Neural cell (in vitro differentiated cells): ENCODE measurements at regions not wholly inside any gene's neighbourhood (a gene's known extent, or its start where the extent isn't known, plus 50 kb on each side); places are given as distances from the start of the nearest gene placed in this dataset.

Source experiments
- H2AFZ ChIP-seq: fragments of 200-600, 300-800 bp; sonication (generic), shearing (Covaris generic); 2 replicates; pipeline ENCODE4 v1.6.0; 2014; ENCODE audit warnings: low read depth, mild to moderate bottlenecking, antibody characterized with exemption, low read length, moderate library complexity
- H3F3A ChIP-seq: fragments of 200-600 bp; shearing (Covaris generic); 2 replicates; pipeline ENCODE4 v1.6.1; 2016; ENCODE audit warnings: mild to moderate bottlenecking, moderate library complexity, mixed read lengths, antibody characterized with exemption, low read length; ENCODE audit not compliant: insufficient read depth, poor library complexity, severe bottlenecking
- H3K27ac ChIP-seq: fragments of 200-600, 300-800 bp; sonication (generic), shearing (Covaris generic); 2 replicates; pipeline ENCODE4 v1.5.1; 2014; ENCODE audit warnings: mild to moderate bottlenecking, low read length, moderate library complexity
- H3K27me3 ChIP-seq: fragments of 300-800, 200-600 bp; sonication (generic), shearing (Covaris generic); 2 replicates; pipeline ENCODE4 v1.6.0; 2014; ENCODE audit warnings: mild to moderate bottlenecking, low read depth, low read length, moderate library complexity; ENCODE audit not compliant: insufficient read depth
- H3K36me3 ChIP-seq: fragments of 300-800, 200-600 bp; sonication (generic), shearing (Covaris generic); 2 replicates; pipeline ENCODE4 v1.5.1; 2014; ENCODE audit warnings: mild to moderate bottlenecking, antibody characterized with exemption, low read length, moderate library complexity; ENCODE audit not compliant: insufficient read depth
- H3K4me2 ChIP-seq: fragments of 300-800, 200-600 bp; sonication (generic), shearing (Covaris generic); 2 replicates; pipeline ENCODE4 v1.6.0; 2014; ENCODE audit warnings: mild to moderate bottlenecking, low read length
- H3K4me3 ChIP-seq: fragments of 300-800, 200-600 bp; sonication (generic), shearing (Covaris generic); 2 replicates; pipeline ENCODE4 v1.5.1; 2014; ENCODE audit warnings: mild to moderate bottlenecking, low read length, moderate library complexity
- H3K79me2 ChIP-seq: fragments of 200-600 bp; shearing (Covaris generic); replicated peaks from 2 replicates; pipeline ENCODE4 v1.6.0; 2014; ENCODE audit warnings: mild to moderate bottlenecking, low read length, moderate library complexity; ENCODE audit not compliant: insufficient read depth
- H3K9ac ChIP-seq: fragments of 300-800, 200-600 bp; sonication (generic), shearing (Covaris generic); 2 replicates; pipeline ENCODE4 v1.6.1; 2016; ENCODE audit warnings: mild to moderate bottlenecking, low read length, mixed read lengths
- H3K9me2 ChIP-seq: fragments of 200-600 bp; shearing (Covaris generic); 2 replicates; pipeline ENCODE4 v1.6.1; 2016; ENCODE audit warnings: mild to moderate bottlenecking, low read length, mixed read lengths; ENCODE audit not compliant: insufficient read depth
- H3K9me3 ChIP-seq: fragments of 200-600, 300-800 bp; sonication (generic), shearing (Covaris generic); 2 replicates; pipeline ENCODE4 v1.6.1; 2016; ENCODE audit warnings: mild to moderate bottlenecking, mixed run types, low read length, moderate library complexity, mixed read lengths
- H4K20me1 ChIP-seq: fragments of 200-600 bp; shearing (Covaris generic); 2 replicates; pipeline ENCODE4 v1.6.1; 2016; ENCODE audit warnings: mild to moderate bottlenecking, mixed run types; ENCODE audit not compliant: insufficient read depth
- EP300 ChIP-seq: fragments of 450-650 bp; conservative IDR thresholded peaks from 2 replicates; pipeline ENCODE4 v1.6.1; 2014; ENCODE audit warnings: antibody characterized with exemption, mild to moderate bottlenecking, moderate library complexity; ENCODE audit not compliant: poor library complexity, severe bottlenecking
- EZH2 ChIP-seq: fragments of 200-600, 300-800 bp; shearing (Covaris generic), sonication (generic); IDR thresholded peaks from 2 replicates; pipeline ENCODE4 v1.6.1; 2014; ENCODE audit warnings: antibody characterized with exemption, low read length, borderline replicate concordance, mild to moderate bottlenecking; ENCODE audit not compliant: insufficient read depth, poor library complexity, severe bottlenecking
- MXI1 ChIP-seq: fragments of 450-650 bp; conservative IDR thresholded peaks from 2 replicates; pipeline ENCODE4 v1.6.1; 2014; ENCODE audit warnings: antibody characterized with exemption, mild to moderate bottlenecking; ENCODE audit not compliant: poor library complexity, severe bottlenecking
- POLR2AphosphoS5 ChIP-seq: IDR thresholded peaks from 2 replicates; pipeline ENCODE4 v1.6.1; 2012
- RAD21 ChIP-seq: fragments of 450-650 bp; conservative IDR thresholded peaks from 2 replicates; pipeline ENCODE4 v1.6.1; 2014; ENCODE audit warnings: antibody characterized with exemption, mild to moderate bottlenecking, moderate library complexity
- SMC3 ChIP-seq: fragments of 450-650 bp; conservative IDR thresholded peaks from 2 replicates; pipeline ENCODE4 v1.6.1; 2014; ENCODE audit warnings: antibody characterized with exemption, mild to moderate bottlenecking, moderate library complexity; ENCODE audit not compliant: poor library complexity
- TAF1 ChIP-seq: IDR thresholded peaks from 2 replicates; pipeline ENCODE4 v1.6.1; 2012; ENCODE audit warnings: low read depth
- TF ChIP-seq, protein P1 (sequence below): fragments of 450-650 bp; IDR thresholded peaks from 2 replicates; pipeline ENCODE4 v1.5.1; 2014; ENCODE audit warnings: antibody characterized with exemption, mild to moderate bottlenecking, moderate library complexity; ENCODE audit not compliant: poor library complexity, severe bottlenecking
- TF ChIP-seq, protein P2 (sequence below): IDR thresholded peaks from 2 replicates; pipeline ENCODE4 v1.6.1; 2012; ENCODE audit warnings: borderline replicate concordance

DNA sequence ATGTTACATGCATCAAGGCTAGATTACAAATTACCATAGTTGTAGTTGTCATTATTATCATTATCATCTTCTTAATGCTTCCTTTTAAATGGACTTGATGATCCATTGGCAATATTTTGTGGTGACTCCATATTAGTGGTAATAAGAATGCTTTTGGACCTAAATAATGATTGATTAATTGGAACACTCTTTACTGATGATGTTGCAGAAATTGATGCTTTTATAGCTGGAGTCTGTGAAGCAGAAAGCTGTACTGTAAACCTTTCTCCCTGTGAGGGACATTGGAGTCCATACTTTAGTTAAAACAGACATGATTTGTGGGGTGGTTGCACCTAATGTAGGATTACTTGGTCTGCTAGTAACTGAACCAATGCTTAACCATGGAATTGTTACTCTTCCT lies 190.4 kb downstream of the ATXN7L3B start:
- H3K4me3 ChIP-seq, result no peak overlapping the region
- H3K9me2 ChIP-seq, result no peaks in the 10 kb centered on the region
- H3K27ac ChIP-seq, result no peak overlapping the region
- H3K79me2 ChIP-seq, result no peaks in the 10 kb centered on the region
- H3K27me3 ChIP-seq, result no peaks in the 10 kb centered on the region
- H3K9me3 ChIP-seq, result no peaks in the 10 kb centered on the region
- no peak overlapping the region for H3K4me2 ChIP-seq
- no peaks in the 10 kb centered on the region for H3K36me3 ChIP-seq
- H3K9ac ChIP-seq, result no peak overlapping the region
- no peaks in the 10 kb centered on the region for H4K20me1 ChIP-seq
- H2AFZ ChIP-seq, result no peak overlapping the region
- H3F3A ChIP-seq, result no peaks in the 10 kb centered on the region
- TF ChIP-seq SMC3 (no peak), RAD21 (no peak), EZH2 (no peak)
- TF ChIP-seq, protein P1, sequence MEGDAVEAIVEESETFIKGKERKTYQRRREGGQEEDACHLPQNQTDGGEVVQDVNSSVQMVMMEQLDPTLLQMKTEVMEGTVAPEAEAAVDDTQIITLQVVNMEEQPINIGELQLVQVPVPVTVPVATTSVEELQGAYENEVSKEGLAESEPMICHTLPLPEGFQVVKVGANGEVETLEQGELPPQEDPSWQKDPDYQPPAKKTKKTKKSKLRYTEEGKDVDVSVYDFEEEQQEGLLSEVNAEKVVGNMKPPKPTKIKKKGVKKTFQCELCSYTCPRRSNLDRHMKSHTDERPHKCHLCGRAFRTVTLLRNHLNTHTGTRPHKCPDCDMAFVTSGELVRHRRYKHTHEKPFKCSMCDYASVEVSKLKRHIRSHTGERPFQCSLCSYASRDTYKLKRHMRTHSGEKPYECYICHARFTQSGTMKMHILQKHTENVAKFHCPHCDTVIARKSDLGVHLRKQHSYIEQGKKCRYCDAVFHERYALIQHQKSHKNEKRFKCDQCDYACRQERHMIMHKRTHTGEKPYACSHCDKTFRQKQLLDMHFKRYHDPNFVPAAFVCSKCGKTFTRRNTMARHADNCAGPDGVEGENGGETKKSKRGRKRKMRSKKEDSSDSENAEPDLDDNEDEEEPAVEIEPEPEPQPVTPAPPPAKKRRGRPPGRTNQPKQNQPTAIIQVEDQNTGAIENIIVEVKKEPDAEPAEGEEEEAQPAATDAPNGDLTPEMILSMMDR, result no peak

DNA sequence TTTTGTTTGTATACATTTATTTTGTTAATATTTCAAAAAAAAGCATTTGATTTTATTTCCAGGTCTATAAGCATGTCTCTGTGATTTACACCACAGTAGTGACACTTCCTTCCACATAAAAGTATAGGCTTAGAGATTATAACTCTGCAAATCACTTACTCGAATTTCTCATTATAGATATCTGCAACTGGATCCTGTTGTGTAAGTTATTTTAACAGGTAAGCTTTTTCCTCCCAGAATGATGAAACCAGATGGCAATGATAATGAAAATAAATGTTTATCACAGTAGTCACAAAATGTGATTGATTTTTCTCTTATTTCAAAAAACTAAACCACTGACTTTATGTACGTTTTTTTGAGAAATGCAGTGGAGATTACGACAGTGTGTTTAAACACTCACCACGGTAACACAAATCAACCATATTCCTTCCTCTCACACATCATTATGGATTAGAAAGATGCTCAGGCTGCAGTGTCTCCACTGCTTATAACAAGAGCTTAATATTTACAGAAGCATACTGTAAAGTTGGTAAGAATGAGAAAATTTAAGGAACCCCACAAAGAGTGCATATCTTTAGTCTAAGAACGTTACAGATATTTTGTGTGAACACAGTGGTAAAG lies 194.6 kb downstream of the ATXN7L3B start:
- Histone ChIP-seq H3K9ac (no peak overlapping the region), H3K27me3 (no peaks in the 10 kb centered on the region), H3K4me2 (no peak overlapping the region), H3K79me2 (no peaks in the 10 kb centered on the region), H3F3A (no peaks in the 10 kb centered on the region), H4K20me1 (no peaks in the 10 kb centered on the region), H3K4me3 (no peak overlapping the region), H3K9me2 (no peaks in the 10 kb centered on the region), H3K9me3 (no peaks in the 10 kb centered on the region), H2AFZ (no peak overlapping the region), H3K36me3 (no peaks in the 10 kb centered on the region), H3K27ac (no peak overlapping the region)
- no peak for TF ChIP-seq TAF1

DNA sequence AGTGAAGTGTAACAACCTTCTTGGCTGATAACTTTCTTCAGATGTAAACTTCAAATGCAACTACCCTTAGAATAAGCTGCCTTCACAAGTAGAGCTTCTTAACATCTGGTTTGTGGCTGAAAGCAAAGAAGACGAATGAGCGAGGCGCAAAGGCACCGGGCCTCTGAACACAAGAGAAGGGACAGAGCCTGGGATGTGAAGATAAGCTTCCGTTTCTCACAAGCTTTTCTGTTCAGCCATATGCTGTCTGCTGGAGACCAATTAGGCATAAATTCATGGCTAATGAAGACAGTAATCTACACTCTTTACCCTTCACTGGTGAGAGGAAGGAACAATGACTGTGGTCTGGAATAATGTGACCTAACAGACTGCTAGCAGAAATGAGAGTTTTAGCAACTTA lies 195.2 kb downstream of the ATXN7L3B start:
- no peak overlapping the region for H3K4me3 ChIP-seq
- no peak overlapping the region for H3K4me2 ChIP-seq
- no peaks in the 10 kb centered on the region for H3F3A ChIP-seq
- H2AFZ ChIP-seq, result no peak overlapping the region
- H3K9me2 ChIP-seq, result no peaks in the 10 kb centered on the region
- H3K27ac ChIP-seq, result no peak overlapping the region
- no peaks in the 10 kb centered on the region for H3K79me2 ChIP-seq
- H3K36me3 ChIP-seq, result no peaks in the 10 kb centered on the region
- H3K27me3 ChIP-seq, result no peaks in the 10 kb centered on the region
- H4K20me1 ChIP-seq, result no peaks in the 10 kb centered on the region
- no peak overlapping the region for H3K9ac ChIP-seq
- H3K9me3 ChIP-seq, result no peaks in the 10 kb centered on the region
- no peak for TF ChIP-seq POLR2AphosphoS5
- no peak for TF ChIP-seq EZH2
- TF ChIP-seq, protein P1, result no peak
- TF ChIP-seq EP300, result no peak
- TF ChIP-seq MXI1, result no peak
- TF ChIP-seq, protein P2, sequence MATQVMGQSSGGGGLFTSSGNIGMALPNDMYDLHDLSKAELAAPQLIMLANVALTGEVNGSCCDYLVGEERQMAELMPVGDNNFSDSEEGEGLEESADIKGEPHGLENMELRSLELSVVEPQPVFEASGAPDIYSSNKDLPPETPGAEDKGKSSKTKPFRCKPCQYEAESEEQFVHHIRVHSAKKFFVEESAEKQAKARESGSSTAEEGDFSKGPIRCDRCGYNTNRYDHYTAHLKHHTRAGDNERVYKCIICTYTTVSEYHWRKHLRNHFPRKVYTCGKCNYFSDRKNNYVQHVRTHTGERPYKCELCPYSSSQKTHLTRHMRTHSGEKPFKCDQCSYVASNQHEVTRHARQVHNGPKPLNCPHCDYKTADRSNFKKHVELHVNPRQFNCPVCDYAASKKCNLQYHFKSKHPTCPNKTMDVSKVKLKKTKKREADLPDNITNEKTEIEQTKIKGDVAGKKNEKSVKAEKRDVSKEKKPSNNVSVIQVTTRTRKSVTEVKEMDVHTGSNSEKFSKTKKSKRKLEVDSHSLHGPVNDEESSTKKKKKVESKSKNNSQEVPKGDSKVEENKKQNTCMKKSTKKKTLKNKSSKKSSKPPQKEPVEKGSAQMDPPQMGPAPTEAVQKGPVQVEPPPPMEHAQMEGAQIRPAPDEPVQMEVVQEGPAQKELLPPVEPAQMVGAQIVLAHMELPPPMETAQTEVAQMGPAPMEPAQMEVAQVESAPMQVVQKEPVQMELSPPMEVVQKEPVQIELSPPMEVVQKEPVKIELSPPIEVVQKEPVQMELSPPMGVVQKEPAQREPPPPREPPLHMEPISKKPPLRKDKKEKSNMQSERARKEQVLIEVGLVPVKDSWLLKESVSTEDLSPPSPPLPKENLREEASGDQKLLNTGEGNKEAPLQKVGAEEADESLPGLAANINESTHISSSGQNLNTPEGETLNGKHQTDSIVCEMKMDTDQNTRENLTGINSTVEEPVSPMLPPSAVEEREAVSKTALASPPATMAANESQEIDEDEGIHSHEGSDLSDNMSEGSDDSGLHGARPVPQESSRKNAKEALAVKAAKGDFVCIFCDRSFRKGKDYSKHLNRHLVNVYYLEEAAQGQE, result no peak
- TF ChIP-seq TAF1, result no peak
- no peak for TF ChIP-seq SMC3
- no peak for TF ChIP-seq RAD21
